ENCODE measurements at regions not wholly inside any gene's neighbourhood (a gene's known extent, or its start where the extent isn't known, plus 50 kb on each side); places are given as distances from the start of the nearest gene placed in this dataset.

DNA sequence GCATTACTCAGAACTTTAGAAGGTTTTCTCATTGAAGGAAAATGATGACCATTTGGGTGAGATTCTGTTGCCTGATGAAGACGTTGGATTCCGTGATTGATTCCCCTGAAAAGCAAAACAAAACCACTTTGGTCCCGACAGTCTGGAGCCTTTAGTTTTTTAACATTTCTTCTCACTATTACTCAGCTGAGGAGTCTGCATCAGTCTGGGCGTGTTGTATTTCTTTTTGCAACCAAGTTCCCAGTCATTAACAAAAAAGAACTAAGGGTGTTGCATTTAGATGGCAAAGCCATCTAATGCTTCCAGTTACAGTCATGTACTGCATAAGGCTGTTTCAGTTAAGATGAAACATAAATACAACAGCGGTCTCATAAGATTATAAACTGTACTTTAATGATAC is 343.1 kb upstream of the CDH2 start:
- no peaks in the 10 kb centered on the region for H3K36me3 ChIP-seq (ENCODE audit: control insufficient read depth, low read length)
- no peak overlapping the region for H3K4me3 ChIP-seq (ENCODE audit: low read length)
- H3K27ac ChIP-seq (ENCODE audit: low read depth, low read length) = no peak overlapping the region
- H3K79me2 ChIP-seq (ENCODE audit: control insufficient read depth, low read length) = no peaks in the 10 kb centered on the region
- H3K4me2 ChIP-seq (ENCODE audit: low read length) = no peak overlapping the region
- no peaks in the 10 kb centered on the region for H3K9me2 ChIP-seq (replicated peaks; ENCODE audit: control insufficient read depth, low read length)
- H3K9me3 ChIP-seq (ENCODE audit: control insufficient read depth, insufficient read depth, low read length) = no peaks in the 10 kb centered on the region; the same call in 1 of the 2 replicates
- TF ChIP-seq CTCF (IDR thresholded peaks at IDR 0.05; ENCODE audit: low read depth, low read length, poor library complexity, severe bottlenecking) (no peak), EZH2phosphoT487 (IDR thresholded peaks at IDR 0.05; ENCODE audit: borderline replicate concordance, low read length) (no peak)
- no peaks in the 10 kb centered on the region for H3K27me3 ChIP-seq (ENCODE audit: control insufficient read depth, low read length)
- H3F3A ChIP-seq (ENCODE audit: control insufficient read depth, insufficient read depth) = no peaks in the 10 kb centered on the region
- H3K4me1 ChIP-seq (ENCODE audit: control insufficient read depth, low read length) = no peaks in the 10 kb centered on the region
- no peaks in the 10 kb centered on the region for H4K20me1 ChIP-seq (ENCODE audit: control insufficient read depth, insufficient read depth, low read depth, low read length)

DNA sequence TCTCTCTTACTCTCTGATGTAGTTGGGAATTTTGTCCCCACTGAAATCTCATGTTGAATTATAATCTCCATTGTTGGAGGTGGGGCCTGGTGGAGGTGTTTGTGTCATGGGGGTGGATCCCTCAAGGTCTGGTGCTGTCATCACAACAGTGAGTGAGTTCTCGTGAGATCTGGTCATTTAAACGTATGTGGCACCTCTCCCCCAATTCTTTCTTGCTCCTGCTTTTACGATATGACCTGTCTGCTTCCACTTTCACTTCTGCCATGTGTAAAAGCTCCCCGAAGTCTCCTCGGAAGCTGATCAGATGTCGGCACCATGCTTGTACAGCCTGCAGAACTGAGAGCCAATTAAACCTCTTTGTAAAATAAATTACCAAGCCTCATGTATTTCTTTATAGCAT is 337.8 kb upstream of the CDH2 start:
- no peak for TF ChIP-seq EZH2phosphoT487 (IDR thresholded peaks at IDR 0.05; ENCODE audit: borderline replicate concordance, low read length)
- Histone ChIP-seq H3K4me1 (ENCODE audit: control insufficient read depth, low read length) (no peaks in the 10 kb centered on the region), H3K9me2 (replicated peaks; ENCODE audit: control insufficient read depth, low read length) (no peaks in the 10 kb centered on the region)

DNA sequence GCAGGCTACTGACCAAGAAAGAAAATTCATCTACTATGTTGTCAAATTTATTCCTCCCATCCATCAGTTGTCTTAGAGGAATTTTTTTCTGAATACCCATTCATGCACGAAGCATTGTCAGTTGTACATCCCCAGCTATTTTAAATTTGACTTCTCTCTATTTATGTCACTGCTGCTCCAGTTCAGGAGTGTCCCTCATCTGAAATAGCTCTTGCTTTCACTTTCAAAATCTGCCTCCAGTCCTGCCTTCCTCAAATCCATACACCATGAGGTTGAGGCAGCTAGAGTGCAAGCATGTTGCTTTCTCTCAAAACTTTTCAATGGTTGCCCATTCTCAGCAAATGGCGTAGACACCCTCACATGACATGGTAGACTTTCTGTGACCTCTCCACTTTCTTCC is 335.4 kb upstream of the CDH2 start:
- no peaks in the 10 kb centered on the region for H3K36me3 ChIP-seq (ENCODE audit: control insufficient read depth, low read length)
- no peaks in the 10 kb centered on the region for H3K79me2 ChIP-seq (ENCODE audit: control insufficient read depth, low read length)
- no peaks in the 10 kb centered on the region; the same call in 1 of the 2 replicates for H3K9me3 ChIP-seq (ENCODE audit: control insufficient read depth, insufficient read depth, low read length)
- no peaks in the 10 kb centered on the region for H3K4me1 ChIP-seq (ENCODE audit: control insufficient read depth, low read length)
- no peaks in the 10 kb centered on the region for H3K27me3 ChIP-seq (ENCODE audit: control insufficient read depth, low read length)
- no peak for TF ChIP-seq CTCF (IDR thresholded peaks at IDR 0.05; ENCODE audit: low read depth, low read length, poor library complexity, severe bottlenecking)
- TF ChIP-seq EZH2phosphoT487 (IDR thresholded peaks at IDR 0.05; ENCODE audit: borderline replicate concordance, low read length) = no peak
- H3K4me2 ChIP-seq (ENCODE audit: low read length) = no peak overlapping the region
- no peaks in the 10 kb centered on the region for H3K9me2 ChIP-seq (replicated peaks; ENCODE audit: control insufficient read depth, low read length)
- no peak overlapping the region for H3K27ac ChIP-seq (ENCODE audit: low read depth, low read length)
- no peak overlapping the region for H3K4me3 ChIP-seq (ENCODE audit: low read length)
- H3F3A ChIP-seq (ENCODE audit: control insufficient read depth, insufficient read depth) = no peaks in the 10 kb centered on the region
- H4K20me1 ChIP-seq (ENCODE audit: control insufficient read depth, insufficient read depth, low read depth, low read length) = no peaks in the 10 kb centered on the region

More for the DNA sequence above, 337.8 kb upstream of the CDH2 start:
- H3K4me3 ChIP-seq (ENCODE audit: low read length) = no peak overlapping the region
- H4K20me1 ChIP-seq (ENCODE audit: control insufficient read depth, insufficient read depth, low read depth, low read length) = no peaks in the 10 kb centered on the region
- no peaks in the 10 kb centered on the region; the same call in 1 of the 2 replicates for H3K9me3 ChIP-seq (ENCODE audit: control insufficient read depth, insufficient read depth, low read length)
- H3K4me2 ChIP-seq (ENCODE audit: low read length) = no peak overlapping the region
- H3K27me3 ChIP-seq (ENCODE audit: control insufficient read depth, low read length) = no peaks in the 10 kb centered on the region
- H3K36me3 ChIP-seq (ENCODE audit: control insufficient read depth, low read length) = no peaks in the 10 kb centered on the region
- H3F3A ChIP-seq (ENCODE audit: control insufficient read depth, insufficient read depth) = no peaks in the 10 kb centered on the region
- H3K27ac ChIP-seq (ENCODE audit: low read depth, low read length) = no peak overlapping the region
- no peaks in the 10 kb centered on the region for H3K79me2 ChIP-seq (ENCODE audit: control insufficient read depth, low read length)

- no peak for TF ChIP-seq EZH2phosphoT487 (IDR thresholded peaks at IDR 0.05; ENCODE audit: borderline replicate concordance, low read length)
- no peak for TF ChIP-seq CTCF (IDR thresholded peaks at IDR 0.05; ENCODE audit: low read depth, low read length, poor library complexity, severe bottlenecking)
- Histone ChIP-seq H3K27ac (ENCODE audit: low read depth, low read length) (no peak overlapping the region), H3F3A (ENCODE audit: control insufficient read depth, insufficient read depth) (no peaks in the 10 kb centered on the region), H4K20me1 (ENCODE audit: control insufficient read depth, insufficient read depth, low read depth, low read length) (no peaks in the 10 kb centered on the region), H3K4me1 (ENCODE audit: control insufficient read depth, low read length) (no peaks in the 10 kb centered on the region), H3K4me3 (ENCODE audit: low read length) (no peak overlapping the region), H3K9me3 (ENCODE audit: control insufficient read depth, insufficient read depth, low read length) (no peaks in the 10 kb centered on the region; the same call in 1 of the 2 replicates), H3K4me2 (ENCODE audit: low read length) (no peak overlapping the region), H3K9me2 (replicated peaks; ENCODE audit: control insufficient read depth, low read length) (no peaks in the 10 kb centered on the region), H3K27me3 (ENCODE audit: control insufficient read depth, low read length) (no peaks in the 10 kb centered on the region), H3K36me3 (ENCODE audit: control insufficient read depth, low read length) (no peaks in the 10 kb centered on the region), H3K79me2 (ENCODE audit: control insufficient read depth, low read length) (no peaks in the 10 kb centered on the region)
These were observed 334.5 kb upstream of the CDH2 start for GRCh38 chr18:28511413-28511821.

Measured in DOHH2 (cell line).